ENCODE measurements at regions not wholly inside any gene's neighbourhood (a gene's known extent, or its start where the extent isn't known, plus 50 kb on each side); places are given as distances from the start of the nearest gene placed in this dataset.

DNA sequence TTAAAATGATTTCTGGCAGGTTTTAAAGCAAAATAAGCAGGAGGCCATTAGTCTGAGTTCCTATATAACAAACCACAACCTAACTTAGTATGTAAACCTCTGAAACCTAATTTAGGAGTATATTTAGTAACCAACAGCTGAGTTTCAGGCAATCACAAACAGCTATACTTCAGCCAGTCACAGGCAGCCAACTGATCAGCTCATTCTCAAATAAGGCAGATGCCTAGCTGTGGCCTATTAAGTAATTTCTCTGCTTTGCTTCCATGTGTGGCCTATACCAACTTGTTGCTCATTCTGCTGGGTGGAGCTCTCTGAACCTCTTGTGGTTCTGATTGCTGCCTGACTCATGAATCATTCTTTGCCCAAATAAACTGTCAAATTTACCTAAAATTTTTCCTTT, 408.9 kb upstream of the FBXO33 start:
- TF ChIP-seq EP300 (IDR thresholded peaks at IDR 0.05) = no peak
- TF ChIP-seq, protein P1, sequence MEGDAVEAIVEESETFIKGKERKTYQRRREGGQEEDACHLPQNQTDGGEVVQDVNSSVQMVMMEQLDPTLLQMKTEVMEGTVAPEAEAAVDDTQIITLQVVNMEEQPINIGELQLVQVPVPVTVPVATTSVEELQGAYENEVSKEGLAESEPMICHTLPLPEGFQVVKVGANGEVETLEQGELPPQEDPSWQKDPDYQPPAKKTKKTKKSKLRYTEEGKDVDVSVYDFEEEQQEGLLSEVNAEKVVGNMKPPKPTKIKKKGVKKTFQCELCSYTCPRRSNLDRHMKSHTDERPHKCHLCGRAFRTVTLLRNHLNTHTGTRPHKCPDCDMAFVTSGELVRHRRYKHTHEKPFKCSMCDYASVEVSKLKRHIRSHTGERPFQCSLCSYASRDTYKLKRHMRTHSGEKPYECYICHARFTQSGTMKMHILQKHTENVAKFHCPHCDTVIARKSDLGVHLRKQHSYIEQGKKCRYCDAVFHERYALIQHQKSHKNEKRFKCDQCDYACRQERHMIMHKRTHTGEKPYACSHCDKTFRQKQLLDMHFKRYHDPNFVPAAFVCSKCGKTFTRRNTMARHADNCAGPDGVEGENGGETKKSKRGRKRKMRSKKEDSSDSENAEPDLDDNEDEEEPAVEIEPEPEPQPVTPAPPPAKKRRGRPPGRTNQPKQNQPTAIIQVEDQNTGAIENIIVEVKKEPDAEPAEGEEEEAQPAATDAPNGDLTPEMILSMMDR (IDR thresholded peaks at IDR 0.05) = no peak
